CD4-positive, alpha-beta T cell (primary cell): ENCODE measurements at regions not wholly inside any gene's neighbourhood (a gene's known extent, or its start where the extent isn't known, plus 50 kb on each side); places are given as distances from the start of the nearest gene placed in this dataset.

Source experiments
- ATAC-seq: fragments of 200-7000 bp; cut with Tn5 transposase; one replicate; pipeline ENCODE4 v1.10.0; 2022; ENCODE audit warnings: mild to moderate bottlenecking; ENCODE audit not compliant: poor library complexity
- CTCF ChIA-PET: fragments of 350-600 bp; sonication (Branson Sonifier 250); formaldehyde crosslinking; loops from one replicate; lab custom pipeline; 2021; ENCODE audit warnings: antibody characterized with exemption, inconsistent platforms; lab: Charles Lee
- POLR2A ChIA-PET: fragments of 350-600 bp; sonication (Branson Sonifier 250); formaldehyde crosslinking; loops from one replicate; lab custom pipeline; 2021; ENCODE audit warnings: antibody characterized with exemption, inconsistent platforms; lab: Charles Lee
- DNase-seq, 14 experiments: peaks; one replicate each; pipeline ENCODE4 v3.0.0-alpha.2; 2013 to 2020; ENCODE audit warnings: mixed read lengths in 2 of 14
- H3K27ac ChIP-seq, 2 donors: one replicate each; pipeline versions ENCODE4 v1.5.1 to v1.7.0; 2013; ENCODE audit warnings: low read length in 2 of 2, low read depth in 1 of 2, mild to moderate bottlenecking in 1 of 2
- H3K27me3 ChIP-seq, 2 experiments: 1 replicate in 1 of 2; 2 replicates in 1 of 2; pipeline versions ENCODE4 v1.6.1 to v1.7.0; 2013; ENCODE audit warnings: low read length in 2 of 2, control low read depth in 1 of 2, mild to moderate bottlenecking in 1 of 2, moderate library complexity in 1 of 2; ENCODE audit not compliant: insufficient read depth in 2 of 2, control insufficient read depth in 1 of 2
- H3K36me3 ChIP-seq: one replicate; pipeline ENCODE4 v1.6.1; 2013; ENCODE audit warnings: low read length, control low read depth; ENCODE audit not compliant: insufficient read depth
- H3K4me1 ChIP-seq: one replicate; pipeline ENCODE4 v1.6.1; 2013; ENCODE audit warnings: low read length, control low read depth; ENCODE audit not compliant: insufficient read depth
- H3K4me3 ChIP-seq: one replicate; pipeline ENCODE4 v1.5.1; 2013; ENCODE audit warnings: mild to moderate bottlenecking, low read length, moderate library complexity
- H3K9me3 ChIP-seq, 2 experiments: 1 replicate in 1 of 2; 2 replicates in 1 of 2; pipeline versions ENCODE4 v1.6.1 to v1.7.0; 2013; ENCODE audit warnings: low read length in 2 of 2, mild to moderate bottlenecking in 2 of 2, control low read depth in 1 of 2, moderate library complexity in 1 of 2; ENCODE audit not compliant: control insufficient read depth in 1 of 2, insufficient read depth in 1 of 2
- H3K27ac Mint-ChIP-seq: one replicate; pipeline ENCODE4 v1.8.0; 2020; ENCODE audit warnings: mixed read lengths
- H3K27me3 Mint-ChIP-seq: one replicate; pipeline ENCODE4 v1.8.0; 2021; ENCODE audit warnings: mixed read lengths
- H3K36me3 Mint-ChIP-seq: one replicate; pipeline ENCODE4 v1.8.0; 2021; ENCODE audit warnings: low read depth, mixed read lengths
- H3K4me1 Mint-ChIP-seq: one replicate; pipeline ENCODE4 v1.8.0; 2021; ENCODE audit warnings: low read depth, mixed read lengths
- H3K4me3 Mint-ChIP-seq: one replicate; pipeline ENCODE4 v1.8.0; 2020; ENCODE audit warnings: mild to moderate bottlenecking, mixed read lengths
- H3K9me3 Mint-ChIP-seq: one replicate; pipeline ENCODE4 v1.8.0; 2020; ENCODE audit warnings: mixed read lengths
- intact Hi-C, 2 experiments: fragments of 100-400 bp; cut with DNase I in 1 of 2; cut with micrococcal nuclease in 1 of 2; formaldehyde crosslinking; loops; one replicate each; pipeline versions ENCODE4 v1.15.1 to v1.9.0; 2023 to 2025; cut with DNase I, micrococcal nuclease
- TF ChIP-seq, protein P1 (sequence below): fragments of 200-600 bp; IDR thresholded peaks from one replicate; pipeline ENCODE4 v1.8.0; 2022; ENCODE audit warnings: antibody characterized with exemption, mild to moderate bottlenecking

DNA sequence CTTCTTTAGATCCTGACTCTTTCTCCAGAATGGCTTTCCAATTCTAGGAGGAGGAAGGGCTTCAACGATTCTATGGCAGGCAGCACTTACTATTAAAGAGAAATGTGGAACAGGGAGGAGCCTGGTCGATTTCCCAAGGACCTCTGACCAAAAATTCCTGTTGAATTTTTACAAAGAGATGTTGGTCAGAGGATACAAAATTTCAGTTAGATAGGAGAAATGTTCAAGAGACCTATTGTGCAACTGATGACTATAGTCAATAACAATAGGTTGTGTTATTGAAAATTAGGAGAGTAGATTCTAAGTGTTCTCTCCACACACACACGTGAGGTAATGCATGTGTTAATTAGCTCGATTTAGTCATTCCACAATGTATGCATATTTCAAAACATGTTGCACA, 130.1 kb upstream of the TNFAIP3 start:
- no peak for DNase-seq
- intact Hi-C loops: no loop called here
- ChIA-PET CTCF (interaction anchor here (0.9 to 1.8 kb wide), 2 partner anchors 29 to 62 kb away, joined by 3 to 5 read pairs; no protein-coding TSS in a partner anchor), POLR2A (interaction anchor here (0.6 to 3.1 kb wide), 3 partner anchors 21 to 130 kb away, joined by 3 to 8 read pairs (median 3); partner anchors contain the start of gene TNFAIP3)
- no peaks in the 10 kb centered on the region for H3K27me3 ChIP-seq
- TF ChIP-seq, protein P1, sequence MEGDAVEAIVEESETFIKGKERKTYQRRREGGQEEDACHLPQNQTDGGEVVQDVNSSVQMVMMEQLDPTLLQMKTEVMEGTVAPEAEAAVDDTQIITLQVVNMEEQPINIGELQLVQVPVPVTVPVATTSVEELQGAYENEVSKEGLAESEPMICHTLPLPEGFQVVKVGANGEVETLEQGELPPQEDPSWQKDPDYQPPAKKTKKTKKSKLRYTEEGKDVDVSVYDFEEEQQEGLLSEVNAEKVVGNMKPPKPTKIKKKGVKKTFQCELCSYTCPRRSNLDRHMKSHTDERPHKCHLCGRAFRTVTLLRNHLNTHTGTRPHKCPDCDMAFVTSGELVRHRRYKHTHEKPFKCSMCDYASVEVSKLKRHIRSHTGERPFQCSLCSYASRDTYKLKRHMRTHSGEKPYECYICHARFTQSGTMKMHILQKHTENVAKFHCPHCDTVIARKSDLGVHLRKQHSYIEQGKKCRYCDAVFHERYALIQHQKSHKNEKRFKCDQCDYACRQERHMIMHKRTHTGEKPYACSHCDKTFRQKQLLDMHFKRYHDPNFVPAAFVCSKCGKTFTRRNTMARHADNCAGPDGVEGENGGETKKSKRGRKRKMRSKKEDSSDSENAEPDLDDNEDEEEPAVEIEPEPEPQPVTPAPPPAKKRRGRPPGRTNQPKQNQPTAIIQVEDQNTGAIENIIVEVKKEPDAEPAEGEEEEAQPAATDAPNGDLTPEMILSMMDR: no peak
- Mint-ChIP-seq H3K27ac (peak overlapping the region; percentile 82), H3K4me1 (peaks cover 14% of the 10 kb centered on the region), H3K4me3 (no peak overlapping the region), H3K9me3 (no peaks in the 10 kb centered on the region), H3K27me3 (no peaks in the 10 kb centered on the region), H3K36me3 (no peaks in the 10 kb centered on the region)
- H3K9me3 ChIP-seq: no peaks in the 10 kb centered on the region
- H3K4me1 ChIP-seq: peaks cover 11% of the 10 kb centered on the region
- no peaks in the 10 kb centered on the region for H3K36me3 ChIP-seq
- no peak overlapping the region for H3K4me3 ChIP-seq
- no peak for ATAC-seq
- no peak overlapping the region for H3K27ac ChIP-seq

DNA sequence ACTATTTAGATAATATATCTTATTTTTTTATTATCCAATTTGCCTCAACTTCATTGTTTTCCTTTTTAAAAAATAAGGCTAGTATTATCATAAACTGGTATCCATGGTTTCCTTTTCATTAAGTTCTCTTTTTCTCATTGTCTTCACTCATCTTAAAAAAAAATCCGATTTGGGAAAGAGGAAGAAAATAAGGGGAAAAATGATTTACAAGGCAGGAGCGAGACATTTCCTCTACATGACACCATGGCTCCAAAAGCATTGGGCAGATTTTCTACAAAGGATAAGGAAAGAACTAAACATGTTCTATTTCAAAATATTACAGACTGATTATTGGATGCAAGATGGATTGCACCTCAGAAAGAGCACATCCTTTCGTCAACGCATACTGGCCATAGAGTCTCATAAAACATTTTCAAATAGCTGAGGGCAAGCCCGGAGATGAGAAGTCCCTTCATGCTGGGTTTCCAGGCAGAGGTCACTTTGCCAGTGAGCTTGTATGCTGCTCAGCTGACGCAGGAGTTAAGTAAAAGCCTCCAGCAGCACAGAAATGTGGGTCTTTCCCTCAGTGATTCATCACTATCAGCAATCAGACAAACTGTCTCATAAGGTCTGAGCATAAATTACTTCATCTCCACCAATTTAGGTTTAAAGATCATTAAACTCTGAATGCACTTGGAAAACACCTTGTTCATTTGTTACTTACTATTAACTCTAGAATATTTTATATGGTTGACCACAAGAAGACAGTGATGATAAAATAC, 129.0 kb upstream of the TNFAIP3 start:
- no peak overlapping the region for H3K27ac ChIP-seq
- no peaks in the 10 kb centered on the region for H3K36me3 ChIP-seq
- H3K9me3 Mint-ChIP-seq: no peaks in the 10 kb centered on the region
- H3K27me3 Mint-ChIP-seq: no peaks in the 10 kb centered on the region
- H3K27me3 ChIP-seq: no peaks in the 10 kb centered on the region
- intact Hi-C loops: no loop called here
- no peak overlapping the region for H3K27ac Mint-ChIP-seq
- no peaks in the 10 kb centered on the region for H3K9me3 ChIP-seq
- H3K4me1 ChIP-seq: peaks cover 11% of the 10 kb centered on the region
- ATAC-seq (no peak), DNase-seq (peak in 2 of 14 experiments; percentile 43 to 57)
- no peak overlapping the region for H3K4me3 Mint-ChIP-seq
- peaks cover 14% of the 10 kb centered on the region for H3K4me1 Mint-ChIP-seq
- CTCF ChIA-PET: interaction anchor here (0.9 kb wide), 1 partner anchor 21 kb away, joined by 3 read pairs; no protein-coding TSS in a partner anchor
- TF ChIP-seq, protein P1: no peak
- no peak overlapping the region for H3K4me3 ChIP-seq
- POLR2A ChIA-PET: no interaction called here
- H3K36me3 Mint-ChIP-seq: no peaks in the 10 kb centered on the region

DNA sequence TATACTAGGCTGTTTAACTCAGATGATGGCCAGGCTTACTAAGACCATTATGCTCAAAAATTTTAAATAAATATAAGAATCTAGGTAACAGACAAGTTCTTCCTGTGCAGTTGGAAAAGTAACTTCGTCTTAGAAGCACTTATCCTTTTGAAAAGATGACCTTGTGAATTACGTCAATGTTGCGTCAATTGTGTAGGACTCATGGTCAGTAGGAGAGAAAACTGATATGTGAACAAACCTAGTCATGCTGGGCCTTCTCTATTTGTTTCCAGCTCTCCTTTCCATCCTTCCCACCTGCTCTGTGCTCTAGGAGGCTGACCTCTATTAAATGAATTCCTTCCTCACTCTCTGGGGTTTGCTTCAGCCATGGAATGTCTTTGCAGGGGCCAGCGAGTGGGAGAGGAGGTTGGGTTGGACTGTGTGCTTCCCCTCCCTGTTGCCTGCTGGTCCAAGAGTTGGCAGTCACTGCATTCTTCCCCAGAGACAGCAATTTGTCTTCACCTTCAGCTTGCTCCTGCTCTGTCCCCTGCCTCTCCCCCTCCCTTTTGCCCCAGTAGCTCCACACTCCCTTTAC, 128.0 kb upstream of the TNFAIP3 start:
- POLR2A ChIA-PET: no interaction called here
- H3K27ac Mint-ChIP-seq: no peak overlapping the region
- ATAC-seq (no peak), DNase-seq (no peak)
- H3K36me3 ChIP-seq: no peaks in the 10 kb centered on the region
- TF ChIP-seq, protein P1: no peak
- H3K9me3 Mint-ChIP-seq: no peaks in the 10 kb centered on the region
- peaks cover 11% of the 10 kb centered on the region for H3K4me1 ChIP-seq
- H3K9me3 ChIP-seq: no peaks in the 10 kb centered on the region
- H3K27ac ChIP-seq: no peak overlapping the region
- no peak overlapping the region for H3K4me3 ChIP-seq
- H3K27me3 Mint-ChIP-seq: no peaks in the 10 kb centered on the region
- CTCF ChIA-PET: interaction anchor here (0.7 kb wide), 1 partner anchor 127 kb away, joined by 3 read pairs; no protein-coding TSS in a partner anchor
- H3K4me3 Mint-ChIP-seq: no peak overlapping the region
- H3K4me1 Mint-ChIP-seq: peaks cover 18% of the 10 kb centered on the region
- H3K36me3 Mint-ChIP-seq: no peaks in the 10 kb centered on the region
- intact Hi-C loops: no loop called here
- no peaks in the 10 kb centered on the region for H3K27me3 ChIP-seq
